ENCODE measurements at regions not wholly inside any gene's neighbourhood (a gene's known extent, or its start where the extent isn't known, plus 50 kb on each side); places are given as distances from the start of the nearest gene placed in this dataset.

GRCh38 chr12:47493801-47494200, 212.0 kb downstream of the RPAP3 start:
- TF ChIP-seq, protein P1, sequence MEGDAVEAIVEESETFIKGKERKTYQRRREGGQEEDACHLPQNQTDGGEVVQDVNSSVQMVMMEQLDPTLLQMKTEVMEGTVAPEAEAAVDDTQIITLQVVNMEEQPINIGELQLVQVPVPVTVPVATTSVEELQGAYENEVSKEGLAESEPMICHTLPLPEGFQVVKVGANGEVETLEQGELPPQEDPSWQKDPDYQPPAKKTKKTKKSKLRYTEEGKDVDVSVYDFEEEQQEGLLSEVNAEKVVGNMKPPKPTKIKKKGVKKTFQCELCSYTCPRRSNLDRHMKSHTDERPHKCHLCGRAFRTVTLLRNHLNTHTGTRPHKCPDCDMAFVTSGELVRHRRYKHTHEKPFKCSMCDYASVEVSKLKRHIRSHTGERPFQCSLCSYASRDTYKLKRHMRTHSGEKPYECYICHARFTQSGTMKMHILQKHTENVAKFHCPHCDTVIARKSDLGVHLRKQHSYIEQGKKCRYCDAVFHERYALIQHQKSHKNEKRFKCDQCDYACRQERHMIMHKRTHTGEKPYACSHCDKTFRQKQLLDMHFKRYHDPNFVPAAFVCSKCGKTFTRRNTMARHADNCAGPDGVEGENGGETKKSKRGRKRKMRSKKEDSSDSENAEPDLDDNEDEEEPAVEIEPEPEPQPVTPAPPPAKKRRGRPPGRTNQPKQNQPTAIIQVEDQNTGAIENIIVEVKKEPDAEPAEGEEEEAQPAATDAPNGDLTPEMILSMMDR (IDR thresholded peaks at IDR 0.05), result no peak
- no peak for TF ChIP-seq ZFX (IDR thresholded peaks at IDR 0.05; ENCODE audit: borderline replicate concordance)
